K562 (cell line): ENCODE measurements at regions not wholly inside any gene's neighbourhood (a gene's known extent, or its start where the extent isn't known, plus 50 kb on each side); places are given as distances from the start of the nearest gene placed in this dataset.

ENCODE experiments used
- ATAC-seq: fragments of 200-7000 bp; cut with Tn5 transposase; 3 replicates; pipeline ENCODE4 v1.9.1; 2020; ENCODE audit warnings: moderate library complexity
- BruUV-seq: library from RNA; stranded (reverse); fragments of 400-500 nt; replicated peaks from 2 replicates; lab custom pipeline; 2021; lab: Mats Ljungman, UMichigan
- CTCF ChIA-PET: fragments of 300-600 bp; formaldehyde crosslinking; extraction: SDS; loops from one replicate; lab custom pipeline; 2021; ENCODE audit warnings: low intra/inter-chr PET ratio; lab: Yijun Ruan, JAX
- POLR2A ChIA-PET: fragments of 300-600, 350-650 bp; sonication (Branson Sonifier 250); formaldehyde crosslinking; extraction: SDS; loops from one replicate; lab custom pipeline; 2021; ENCODE audit warnings: antibody characterized with exemption, inconsistent platforms; lab: Yijun Ruan, JAX
- DNase-seq, 4 experiments: peaks; one replicate each; pipeline versions ENCODE4 v3.0.0 to v3.0.0-alpha.2; 2011 to 2018; ENCODE audit warnings: low spot score in 3 of 4, mixed read lengths in 3 of 4; ENCODE audit errors: extremely low read depth in 1 of 4
- FAIRE-seq: peaks from 2 replicates; lab custom pipeline; 2011; peaks lifted over from hg19 to GRCh38; lab: Jason Lieb, UNC
- H2AFZ ChIP-seq: 2 replicates; pipeline ENCODE4 v1.6.0; 2011; ENCODE audit warnings: low read depth, low read length, control low read depth, inconsistent platforms
- H3K27ac ChIP-seq: fragments of 200-600 bp; 3 replicates; pipeline ENCODE4 v1.8.0; 2011; ENCODE audit warnings: low read depth, mild to moderate bottlenecking, control low read depth, inconsistent platforms, low read length, moderate library complexity, mixed read lengths; ENCODE audit errors: extremely low read depth
- H3K27me3 ChIP-seq, 2 experiments: fragments of 300-600 bp in 1 of 2; 2 replicates in 1 of 2; 3 replicates in 1 of 2; pipeline versions ENCODE4 v1.6.0 to v1.8.0; 2011; ENCODE audit warnings: inconsistent platforms in 2 of 2, low read length in 2 of 2, mild to moderate bottlenecking in 1 of 2, mixed read lengths in 1 of 2, moderate library complexity in 1 of 2; ENCODE audit not compliant: control insufficient read depth in 2 of 2, insufficient read depth in 2 of 2
- H3K36me3 ChIP-seq: fragments of 300-600 bp; 3 replicates; pipeline ENCODE4 v1.8.0; 2011; ENCODE audit warnings: mild to moderate bottlenecking, low read length, inconsistent platforms; ENCODE audit not compliant: control insufficient read depth, insufficient read depth
- H3K4me1 ChIP-seq, 2 experiments: fragments of 200-600 bp in 1 of 2; replicated peaks in 1 of 2; 2 replicates in 1 of 2; 3 replicates in 1 of 2; pipeline versions ENCODE4 v1.5.1 to v1.8.0; 2011; ENCODE audit warnings: inconsistent platforms in 2 of 2, low read length in 2 of 2, mild to moderate bottlenecking in 1 of 2, mixed read lengths in 1 of 2, moderate library complexity in 1 of 2; ENCODE audit not compliant: control insufficient read depth in 2 of 2, insufficient read depth in 2 of 2
- H3K4me2 ChIP-seq: 2 replicates; pipeline ENCODE4 v1.6.1; 2011; ENCODE audit warnings: low read length, control low read depth, inconsistent platforms, mixed read lengths; ENCODE audit not compliant: insufficient read depth
- H3K4me3 ChIP-seq: fragments of 200-600 bp; sonication (generic), shearing (Covaris generic); 2 replicates; pipeline ENCODE4 v1.5.1; 2016; ENCODE audit warnings: control low read depth, inconsistent platforms
- H3K79me2 ChIP-seq: fragments of 200-600 bp; 3 replicates; pipeline ENCODE4 v1.8.0; 2011; ENCODE audit warnings: low read length, inconsistent platforms; ENCODE audit not compliant: control insufficient read depth, insufficient read depth
- H3K9ac ChIP-seq, 2 experiments: 2 replicates each; pipeline versions ENCODE4 v1.6.0 to v1.6.1; 2011; ENCODE audit warnings: low read depth in 2 of 2, low read length in 2 of 2, control low read depth in 1 of 2, inconsistent platforms in 1 of 2, mild to moderate bottlenecking in 1 of 2, mixed read lengths in 1 of 2; ENCODE audit not compliant: insufficient read depth in 1 of 2
- H3K9me1 ChIP-seq: one replicate; pipeline ENCODE4 v1.6.0; 2011; ENCODE audit warnings: inconsistent platforms, mild to moderate bottlenecking, low read length, moderate library complexity; ENCODE audit not compliant: control insufficient read depth, insufficient read depth
- H3K9me3 ChIP-seq: replicated peaks from 2 replicates; pipeline ENCODE4 v1.5.1; 2011; ENCODE audit warnings: low read depth, low read length, inconsistent platforms; ENCODE audit not compliant: control insufficient read depth, insufficient read depth
- H4K20me1 ChIP-seq: replicated peaks from 2 replicates; pipeline ENCODE4 v1.6.1; 2011; ENCODE audit warnings: low read length, inconsistent platforms, mixed read lengths; ENCODE audit not compliant: control insufficient read depth, insufficient read depth
- ASH1L ChIP-seq: fragments of 450-650 bp; IDR thresholded peaks from 2 replicates; pipeline ENCODE4 v1.6.1; 2018; ENCODE audit warnings: borderline replicate concordance, mild to moderate bottlenecking, low read depth; ENCODE audit not compliant: partially characterized antibody
- ESRRB ChIP-seq: fragments of 250-450 bp; sonication (Bioruptor Pico); IDR thresholded peaks from 2 replicates; pipeline ENCODE4 v1.5.0; 2020; ENCODE audit warnings: mild to moderate bottlenecking, moderate library complexity, borderline replicate concordance
- FOXM1 ChIP-seq, 2 experiments: fragments of 450-650 bp in 1 of 2; sonication (generic) in 1 of 2; formaldehyde crosslinking in 1 of 2; IDR thresholded peaks; 2 replicates each; pipeline versions ENCODE4 v1.6.1 to v1.9.0; 2017 to 2022; ENCODE audit warnings: low read depth in 2 of 2, mild to moderate bottlenecking in 2 of 2, missing genetic modification reagents in 1 of 2, moderate library complexity in 1 of 2
- FOXP1 ChIP-seq: sonication (generic); formaldehyde crosslinking; IDR thresholded peaks from 2 replicates; pipeline ENCODE4 v1.8.0; 2022; ENCODE audit warnings: mild to moderate bottlenecking, missing genetic modification reagents
- HMG20A ChIP-seq: fragments of 450-650 bp; formaldehyde crosslinking; conservative IDR thresholded peaks from 2 replicates; pipeline ENCODE4 v1.4.0; 2020; ENCODE audit warnings: mild to moderate bottlenecking, mixed read lengths
- ZFPM2 ChIP-seq: fragments of 250-450 bp; sonication (Bioruptor Pico); IDR thresholded peaks from 2 replicates; pipeline ENCODE4 v1.5.1; 2022; ENCODE audit warnings: mild to moderate bottlenecking
- ZNF23 ChIP-seq: fragments of 250-450 bp; sonication (Bioruptor Pico); IDR thresholded peaks from 2 replicates; pipeline ENCODE4 v1.4.0; 2020; ENCODE audit warnings: mild to moderate bottlenecking
- WGBS: fragments of 100-300 bp; shearing (Covaris generic); methylation state at CpG from one replicate; pipeline ENCODE4 v1.1.6; 2016; ENCODE audit warnings: low coverage, mixed read lengths; ENCODE audit not compliant: insufficient coverage; ENCODE audit errors: missing lambda C conversion rate; 5-methylcytosine and 5-hydroxymethylcytosine counted together
- in situ Hi-C: fragments of 300-500 bp; cut with MboI; formaldehyde crosslinking; loops from 4 replicates; pipeline ENCODE4 v1.15.0; 2018; ENCODE audit warnings: inconsistent platforms, mixed read lengths
- intact Hi-C: fragments of 100-400 bp; cut with micrococcal nuclease; formaldehyde crosslinking; loops from 2 replicates; pipeline ENCODE4 v1.14.2; 2022
- TF ChIP-seq, protein P1 (sequence below): fragments of 150-350 bp; conservative IDR thresholded peaks from 2 replicates; pipeline ENCODE4 v1.6.1; 2014; ENCODE audit warnings: low read length
- TF ChIP-seq, protein P2 (sequence below), 2 experiments: fragments of 450-650 bp in 1 of 2; IDR thresholded peaks; 2 replicates each; pipeline ENCODE4 v1.6.1; 2011 to 2017; ENCODE audit warnings: low read depth in 2 of 2, antibody characterized with exemption in 1 of 2, borderline replicate concordance in 1 of 2, low read length in 1 of 2, mild to moderate bottlenecking in 1 of 2, mixed read lengths in 1 of 2; ENCODE audit not compliant: control insufficient read depth in 1 of 2

DNA sequence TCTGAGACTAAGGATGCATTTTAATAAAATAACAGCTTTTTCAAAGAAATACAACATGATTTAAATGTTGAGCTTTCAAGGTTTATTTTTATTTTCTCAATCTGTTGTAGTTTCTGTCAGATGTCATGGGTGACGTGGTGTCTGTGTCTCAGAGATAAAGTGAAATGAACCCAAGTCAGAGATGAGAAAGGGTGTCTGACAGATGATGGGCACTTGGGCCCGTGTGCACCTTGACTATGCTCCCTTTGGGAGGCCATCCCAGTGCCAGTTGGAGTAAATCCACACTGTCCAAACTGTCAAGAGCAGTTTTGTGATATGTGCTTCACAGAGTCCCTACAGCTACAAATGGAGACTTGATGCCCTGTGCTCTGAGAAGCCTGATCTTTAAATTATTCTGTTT is 536.9 kb upstream of the FAM174A start:
- Histone ChIP-seq H3K27ac (no peak overlapping the region), H3K36me3 (no peaks in the 10 kb centered on the region), H3K9me3 (no peaks in the 10 kb centered on the region), H3K79me2 (no peaks in the 10 kb centered on the region), H3K4me1 (no peaks in the 10 kb centered on the region), H2AFZ (no peak overlapping the region), H3K9me1 (no peaks in the 10 kb centered on the region), H3K9ac (no peak overlapping the region), H3K4me3 (no peak overlapping the region), H4K20me1 (no peaks in the 10 kb centered on the region), H3K27me3 (no peaks in the 10 kb centered on the region), H3K4me2 (no peak overlapping the region)
- DNase-seq (no peak), ATAC-seq (no peak), FAIRE-seq (no peak)
- CTCF ChIA-PET, result no interaction called here
- in situ Hi-C loops, result no loop called here
- POLR2A ChIA-PET, result no interaction called here
- TF ChIP-seq ESRRB (CRISPR knock-in tag) (no peak), ZFPM2 (CRISPR knock-in tag) (no peak), ZNF23 (CRISPR knock-in tag) (no peak), FOXM1 (IDR thresholded peaks at IDR 0.05; ENCODE audit: low read depth) (no peak), FOXM1 (CRISPR knock-in tag; IDR thresholded peaks at IDR 0.05; ENCODE audit: low read depth) (no peak), HMG20A (no peak), ASH1L (no peak), FOXP1 (CRISPR knock-in tag) (no peak)
- TF ChIP-seq, protein P1, sequence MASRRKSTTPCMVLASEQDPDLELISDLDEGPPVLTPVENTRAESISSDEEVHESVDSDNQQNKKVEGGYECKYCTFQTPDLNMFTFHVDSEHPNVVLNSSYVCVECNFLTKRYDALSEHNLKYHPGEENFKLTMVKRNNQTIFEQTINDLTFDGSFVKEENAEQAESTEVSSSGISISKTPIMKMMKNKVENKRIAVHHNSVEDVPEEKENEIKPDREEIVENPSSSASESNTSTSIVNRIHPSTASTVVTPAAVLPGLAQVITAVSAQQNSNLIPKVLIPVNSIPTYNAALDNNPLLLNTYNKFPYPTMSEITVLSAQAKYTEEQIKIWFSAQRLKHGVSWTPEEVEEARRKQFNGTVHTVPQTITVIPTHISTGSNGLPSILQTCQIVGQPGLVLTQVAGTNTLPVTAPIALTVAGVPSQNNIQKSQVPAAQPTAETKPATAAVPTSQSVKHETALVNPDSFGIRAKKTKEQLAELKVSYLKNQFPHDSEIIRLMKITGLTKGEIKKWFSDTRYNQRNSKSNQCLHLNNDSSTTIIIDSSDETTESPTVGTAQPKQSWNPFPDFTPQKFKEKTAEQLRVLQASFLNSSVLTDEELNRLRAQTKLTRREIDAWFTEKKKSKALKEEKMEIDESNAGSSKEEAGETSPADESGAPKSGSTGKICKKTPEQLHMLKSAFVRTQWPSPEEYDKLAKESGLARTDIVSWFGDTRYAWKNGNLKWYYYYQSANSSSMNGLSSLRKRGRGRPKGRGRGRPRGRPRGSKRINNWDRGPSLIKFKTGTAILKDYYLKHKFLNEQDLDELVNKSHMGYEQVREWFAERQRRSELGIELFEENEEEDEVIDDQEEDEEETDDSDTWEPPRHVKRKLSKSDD, result no peak
- TF ChIP-seq, protein P2, sequence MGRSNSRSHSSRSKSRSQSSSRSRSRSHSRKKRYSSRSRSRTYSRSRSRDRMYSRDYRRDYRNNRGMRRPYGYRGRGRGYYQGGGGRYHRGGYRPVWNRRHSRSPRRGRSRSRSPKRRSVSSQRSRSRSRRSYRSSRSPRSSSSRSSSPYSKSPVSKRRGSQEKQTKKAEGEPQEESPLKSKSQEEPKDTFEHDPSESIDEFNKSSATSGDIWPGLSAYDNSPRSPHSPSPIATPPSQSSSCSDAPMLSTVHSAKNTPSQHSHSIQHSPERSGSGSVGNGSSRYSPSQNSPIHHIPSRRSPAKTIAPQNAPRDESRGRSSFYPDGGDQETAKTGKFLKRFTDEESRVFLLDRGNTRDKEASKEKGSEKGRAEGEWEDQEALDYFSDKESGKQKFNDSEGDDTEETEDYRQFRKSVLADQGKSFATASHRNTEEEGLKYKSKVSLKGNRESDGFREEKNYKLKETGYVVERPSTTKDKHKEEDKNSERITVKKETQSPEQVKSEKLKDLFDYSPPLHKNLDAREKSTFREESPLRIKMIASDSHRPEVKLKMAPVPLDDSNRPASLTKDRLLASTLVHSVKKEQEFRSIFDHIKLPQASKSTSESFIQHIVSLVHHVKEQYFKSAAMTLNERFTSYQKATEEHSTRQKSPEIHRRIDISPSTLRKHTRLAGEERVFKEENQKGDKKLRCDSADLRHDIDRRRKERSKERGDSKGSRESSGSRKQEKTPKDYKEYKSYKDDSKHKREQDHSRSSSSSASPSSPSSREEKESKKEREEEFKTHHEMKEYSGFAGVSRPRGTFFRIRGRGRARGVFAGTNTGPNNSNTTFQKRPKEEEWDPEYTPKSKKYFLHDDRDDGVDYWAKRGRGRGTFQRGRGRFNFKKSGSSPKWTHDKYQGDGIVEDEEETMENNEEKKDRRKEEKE (IDR thresholded peaks at IDR 0.05; ENCODE audit: borderline replicate concordance in 1 of 2, control insufficient read depth in 1 of 2, low read depth in 2 of 2, low read length in 1 of 2), result no peak
- intact Hi-C loops, result no loop called here
- no TSS peak for BruUV-seq
- 0% methylated on average over 2 of the region's 2 CpGs for WGBS
